Spleen (tissue), 11 donors: ENCODE measurements at regions not wholly inside any gene's neighbourhood (a gene's known extent, or its start where the extent isn't known, plus 50 kb on each side); places are given as distances from the start of the nearest gene placed in this dataset.

Experiments used
- DNase-seq: peaks from one replicate; pipeline ENCODE4 v3.0.0-alpha.2; 2020
- H3K27ac ChIP-seq, 8 donors: fragments of 200-600 bp; sonication (generic) in 7 of 8; 1 replicate in 4 of 8; 2 replicates in 4 of 8; pipeline versions ENCODE4 v1.5.0 to v1.8.0; 2016 to 2021; ENCODE audit warnings: inconsistent platforms in 4 of 8, mild to moderate bottlenecking in 4 of 8, moderate library complexity in 1 of 8
- H3K27me3 ChIP-seq, 7 donors: fragments of 200-600 bp; sonication (generic) in 6 of 7; replicated peaks in 1 of 7; 1 replicate in 4 of 7; 2 replicates in 3 of 7; pipeline versions ENCODE4 v1.5.0 to v1.8.0; 2016 to 2021; ENCODE audit warnings: inconsistent platforms in 3 of 7, mild to moderate bottlenecking in 1 of 7
- H3K36me3 ChIP-seq, 6 donors: fragments of 200-600 bp; sonication (generic) in 5 of 6; 1 replicate in 4 of 6; 2 replicates in 2 of 6; pipeline versions ENCODE4 v1.5.0 to v1.8.0; 2016 to 2021; ENCODE audit warnings: inconsistent platforms in 2 of 6
- H3K4me1 ChIP-seq, 6 donors: fragments of 200-600 bp; sonication (generic) in 5 of 6; 1 replicate in 3 of 6; 2 replicates in 3 of 6; pipeline versions ENCODE4 v1.5.0 to v1.8.0; 2016 to 2021; ENCODE audit warnings: inconsistent platforms in 3 of 6
- H3K4me3 ChIP-seq, 8 donors: fragments of 200-600 bp; sonication (generic) in 7 of 8; 1 replicate in 4 of 8; 2 replicates in 4 of 8; pipeline versions ENCODE4 v1.5.0 to v1.8.0; 2016 to 2021; ENCODE audit warnings: inconsistent platforms in 4 of 8, mild to moderate bottlenecking in 4 of 8, moderate library complexity in 2 of 8
- H3K9me3 ChIP-seq, 8 donors: fragments of 200-600 bp; sonication (generic) in 7 of 8; 1 replicate in 4 of 8; 2 replicates in 4 of 8; pipeline versions ENCODE4 v1.5.0 to v1.8.0; 2016 to 2021; ENCODE audit warnings: inconsistent platforms in 4 of 8
- POLR2A ChIP-seq, 3 donors: fragments of 450-650 bp; IDR thresholded peaks; one replicate each; pipeline ENCODE4 v1.5.1; 2017; ENCODE audit warnings: antibody characterized with exemption in 3 of 3, mild to moderate bottlenecking in 1 of 3
- POLR2AphosphoS5 ChIP-seq, 3 donors: sonication (generic); formaldehyde crosslinking; IDR thresholded peaks; one replicate each; pipeline ENCODE4 v1.5.1; 2017; ENCODE audit warnings: antibody characterized with exemption in 3 of 3
- WGBS, 5 donors: extraction: QIAGEN DNeasy Blood & Tissue Kit in 3 of 5; methylation state at CpG; one replicate each; pipeline versions ENCODE4 v1.1.5 to v1.1.7; 2013 to 2018; 5-methylcytosine and 5-hydroxymethylcytosine counted together
- intact Hi-C: fragments of 100-400 bp; cut with DNase I; formaldehyde crosslinking; loops from one replicate; pipeline ENCODE4 v1.15.0; 2023; ENCODE audit warnings: low total_unique reads
- TF ChIP-seq, protein P1 (sequence below), 11 experiments: fragments of 200-600 bp in 7 of 11; fragments of 450-650 bp in 4 of 11; sonication (generic) in 4 of 11; IDR thresholded peaks in 8 of 11; conservative IDR thresholded peaks in 3 of 11; 1 replicate in 7 of 11; 2 replicates in 4 of 11; pipeline versions ENCODE4 v1.4.0 to v1.8.0; 2016 to 2021; ENCODE audit warnings: antibody characterized with exemption in 11 of 11, inconsistent platforms in 4 of 11, mild to moderate bottlenecking in 1 of 11
- donor health status: healthy with polysubstance abuse.
- donor health status: DM: no; HTN: no; CAD: no; lungs with moderate emphysema.
- donor health status: DM: no; HTN: no; CAD: no.
- donor health status: Bipolar disorder and iron deficiency.
- donor health status: healthy.
- donor health status: DM: no; HTN: no; CAD: no.
- donor health status: DM: yes; HTN: yes; CAD: no.

DNA sequence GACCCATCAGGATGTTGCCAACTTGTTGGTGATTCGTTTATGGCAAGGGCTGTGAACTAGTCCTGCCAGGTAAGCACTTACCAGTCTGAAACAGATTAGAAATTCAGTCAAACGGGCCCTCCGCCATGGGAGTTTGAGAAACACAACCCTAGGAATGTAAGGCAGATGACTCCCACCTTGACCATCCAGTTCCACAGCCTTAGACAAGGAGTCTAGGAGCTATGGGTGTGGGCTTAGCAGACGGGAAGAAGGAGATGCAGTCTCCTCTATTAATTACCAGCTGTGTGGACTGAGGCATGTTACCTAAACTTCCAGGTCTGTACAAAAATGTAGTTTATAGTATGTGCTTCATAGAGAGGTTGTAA is 319.4 kb upstream of the NCKAP5 start:
- no peak for DNase-seq
- intact Hi-C loops, result loop anchor here (10.0 kb wide), 2 partner anchors 227 to 557 kb away; no protein-coding TSS in a partner anchor
- H3K4me1 ChIP-seq, result peaks cover 0 to 13% (median 5%) of the 10 kb centered on the region in 6 donors
- no peak overlapping the region for H3K27ac ChIP-seq
- no peaks in the 10 kb centered on the region for H3K36me3 ChIP-seq
- H3K4me3 ChIP-seq, result no peak overlapping the region
- H3K27me3 ChIP-seq, result peaks cover 0 to 8% (median 0%) of the 10 kb centered on the region in 7 donors
- no peaks in the 10 kb centered on the region for H3K9me3 ChIP-seq
- TF ChIP-seq POLR2AphosphoS5 (IDR thresholded peaks at IDR 0.05) (no peak), POLR2A (IDR thresholded peaks at IDR 0.05) (no peak)
- TF ChIP-seq, protein P1, sequence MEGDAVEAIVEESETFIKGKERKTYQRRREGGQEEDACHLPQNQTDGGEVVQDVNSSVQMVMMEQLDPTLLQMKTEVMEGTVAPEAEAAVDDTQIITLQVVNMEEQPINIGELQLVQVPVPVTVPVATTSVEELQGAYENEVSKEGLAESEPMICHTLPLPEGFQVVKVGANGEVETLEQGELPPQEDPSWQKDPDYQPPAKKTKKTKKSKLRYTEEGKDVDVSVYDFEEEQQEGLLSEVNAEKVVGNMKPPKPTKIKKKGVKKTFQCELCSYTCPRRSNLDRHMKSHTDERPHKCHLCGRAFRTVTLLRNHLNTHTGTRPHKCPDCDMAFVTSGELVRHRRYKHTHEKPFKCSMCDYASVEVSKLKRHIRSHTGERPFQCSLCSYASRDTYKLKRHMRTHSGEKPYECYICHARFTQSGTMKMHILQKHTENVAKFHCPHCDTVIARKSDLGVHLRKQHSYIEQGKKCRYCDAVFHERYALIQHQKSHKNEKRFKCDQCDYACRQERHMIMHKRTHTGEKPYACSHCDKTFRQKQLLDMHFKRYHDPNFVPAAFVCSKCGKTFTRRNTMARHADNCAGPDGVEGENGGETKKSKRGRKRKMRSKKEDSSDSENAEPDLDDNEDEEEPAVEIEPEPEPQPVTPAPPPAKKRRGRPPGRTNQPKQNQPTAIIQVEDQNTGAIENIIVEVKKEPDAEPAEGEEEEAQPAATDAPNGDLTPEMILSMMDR (IDR thresholded peaks at IDR 0.05 in 8 of 11, conservative IDR thresholded peaks at IDR 0.05 in 3 of 11), result no peak
- WGBS, 5 donors, result 64 to 84% (median 76%) methylated on average over 4 of the region's 4 CpGs

DNA sequence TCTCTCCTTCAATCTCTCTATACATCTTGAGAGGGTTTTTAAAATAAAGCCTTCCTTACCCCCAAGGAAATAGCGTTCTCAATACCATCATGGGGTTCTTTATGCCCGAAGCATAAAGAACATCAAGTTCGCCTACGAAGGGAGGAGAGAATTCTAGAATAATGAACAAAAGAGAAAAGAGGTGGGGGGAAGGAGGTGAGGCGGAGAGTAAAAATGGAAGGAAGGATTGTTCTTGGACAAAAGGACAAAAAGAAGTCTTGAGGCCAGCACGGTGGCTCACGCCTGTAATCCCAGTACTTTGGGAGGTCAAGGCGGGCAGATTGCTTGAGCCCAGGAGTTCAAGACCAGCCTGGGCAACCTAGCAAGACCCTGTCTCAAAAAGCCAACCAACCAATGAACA is 319.8 kb upstream of the NCKAP5 start:
- H3K27ac ChIP-seq, result no peak overlapping the region
- H3K9me3 ChIP-seq, result no peaks in the 10 kb centered on the region
- intact Hi-C loops, result loop anchor here (10.0 kb wide), 2 partner anchors 227 to 557 kb away; no protein-coding TSS in a partner anchor
- H3K27me3 ChIP-seq, result peaks cover 0 to 8% (median 0%) of the 10 kb centered on the region in 7 donors
- DNase-seq, result no peak
- no peaks in the 10 kb centered on the region for H3K36me3 ChIP-seq
- 89 to 96% (median 93%) methylated on average over 8 of the region's 8 CpGs for WGBS, 5 donors
- TF ChIP-seq POLR2AphosphoS5 (IDR thresholded peaks at IDR 0.05) (no peak), POLR2A (IDR thresholded peaks at IDR 0.05) (no peak)
- TF ChIP-seq, protein P1 (IDR thresholded peaks at IDR 0.05 in 8 of 11, conservative IDR thresholded peaks at IDR 0.05 in 3 of 11), result no peak
- H3K4me3 ChIP-seq, result no peak overlapping the region
- H3K4me1 ChIP-seq, result peaks cover 0 to 13% (median 5%) of the 10 kb centered on the region in 6 donors

DNA sequence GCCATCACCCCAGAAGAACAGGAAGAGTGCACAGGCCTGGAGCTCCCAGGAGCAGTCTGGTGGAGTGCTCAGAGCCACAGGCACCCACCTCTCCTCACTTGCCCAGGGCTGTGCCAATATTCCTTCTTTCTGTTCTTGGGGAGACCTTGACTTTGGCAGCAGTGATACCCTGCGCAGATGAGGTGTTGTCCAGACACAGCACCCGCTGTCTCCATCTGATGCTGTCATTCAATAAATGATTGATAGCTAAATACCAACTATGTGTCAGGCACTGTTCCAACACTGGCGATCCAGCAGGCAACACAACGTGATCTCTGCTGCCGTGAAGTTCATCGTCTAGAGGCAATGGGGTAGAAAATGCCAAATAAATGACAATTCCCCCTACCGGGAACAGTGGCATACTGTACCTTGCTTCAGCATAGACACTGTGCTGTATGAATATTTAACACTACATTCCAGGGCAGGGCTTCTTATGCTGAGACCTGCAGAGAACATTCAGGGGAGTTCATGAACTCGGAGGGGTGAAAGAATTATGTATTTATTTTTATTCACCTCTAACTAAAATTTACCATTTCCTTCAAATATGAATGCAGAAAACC is 320.5 kb upstream of the NCKAP5 start:
- intact Hi-C loops, result loop anchor here (10.0 kb wide), 2 partner anchors 226 to 556 kb away; no protein-coding TSS in a partner anchor
- peaks cover 0 to 8% (median 0%) of the 10 kb centered on the region in 7 donors for H3K27me3 ChIP-seq
- no peak overlapping the region for H3K4me3 ChIP-seq
- H3K27ac ChIP-seq, result no peak overlapping the region
- H3K36me3 ChIP-seq, result no peaks in the 10 kb centered on the region
- H3K9me3 ChIP-seq, result peaks cover 0 to 4% (median 0%) of the 10 kb centered on the region in 8 donors
- H3K4me1 ChIP-seq, result peaks cover 0 to 13% (median 5%) of the 10 kb centered on the region in 6 donors
- no peak for DNase-seq
- 89 to 95% (median 90%) methylated on average over 8 of the region's 8 CpGs for WGBS, 5 donors
- TF ChIP-seq POLR2A (IDR thresholded peaks at IDR 0.05) (no peak), POLR2AphosphoS5 (IDR thresholded peaks at IDR 0.05) (no peak)
- TF ChIP-seq, protein P1 (IDR thresholded peaks at IDR 0.05 in 8 of 11, conservative IDR thresholded peaks at IDR 0.05 in 3 of 11), result no peak

DNA sequence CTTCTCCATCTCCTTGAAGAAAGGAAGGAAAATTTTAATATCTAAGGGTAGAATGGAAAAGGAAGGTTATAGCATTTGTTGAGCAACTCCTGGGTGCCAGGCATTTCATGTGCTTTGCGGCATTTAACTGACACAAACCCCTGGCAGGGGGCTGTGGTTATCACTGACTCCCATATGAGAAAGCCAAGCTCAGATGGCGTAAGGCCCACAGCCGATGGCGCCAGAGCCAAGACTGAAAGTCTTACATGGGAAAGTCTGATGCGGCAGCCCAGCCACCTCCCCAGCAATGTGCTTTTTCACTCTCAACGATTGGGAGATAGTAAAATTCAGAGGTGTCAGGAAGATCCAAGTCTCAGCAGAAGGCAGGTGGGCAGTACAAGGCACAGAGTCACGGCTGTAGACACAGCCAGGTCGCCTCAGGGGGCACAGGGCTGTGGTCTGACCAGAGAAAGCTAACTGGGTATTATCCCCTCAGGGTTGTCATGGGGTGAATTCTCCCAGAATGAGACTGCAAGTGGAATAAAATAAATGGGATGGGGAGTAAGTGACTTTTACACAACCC is 324.2 kb upstream of the NCKAP5 start:
- Histone ChIP-seq H3K27ac (no peak overlapping the region), H3K36me3 (no peaks in the 10 kb centered on the region), H3K9me3 (peaks cover 0 to 12% (median 0%) of the 10 kb centered on the region in 8 donors), H3K4me1 (no peaks in the 10 kb centered on the region), H3K27me3 (no peaks in the 10 kb centered on the region), H3K4me3 (no peak overlapping the region)
- no peak for DNase-seq
- intact Hi-C loops, result no loop called here
- TF ChIP-seq POLR2AphosphoS5 (IDR thresholded peaks at IDR 0.05) (no peak), POLR2A (IDR thresholded peaks at IDR 0.05) (no peak)
- TF ChIP-seq, protein P1 (IDR thresholded peaks at IDR 0.05 in 8 of 11, conservative IDR thresholded peaks at IDR 0.05 in 3 of 11), result no peak
- 65 to 91% (median 81%) methylated on average over 8 of the region's 8 CpGs for WGBS, 5 donors
